PC-9 (cell line): ENCODE measurements at regions not wholly inside any gene's neighbourhood (a gene's known extent, or its start where the extent isn't known, plus 50 kb on each side); places are given as distances from the start of the nearest gene placed in this dataset.
"Not testable (repeated sequence)": the region's sequence is repeated elsewhere in the genome, so short reads cannot be mapped to it uniquely, and the experiment has no call there.

ENCODE experiments used
- BruUV-seq: library from RNA; stranded (reverse); fragments of 400-500 nt; replicated peaks from 2 replicates; lab custom pipeline; 2021; lab: Mats Ljungman, UMichigan
- CTCF ChIA-PET: fragments of 300-600 bp; sonication (Branson Sonifier 250); formaldehyde crosslinking; loops from one replicate; lab custom pipeline; 2022; ENCODE audit warnings: antibody characterized with exemption; lab: Charles Lee
- POLR2A ChIA-PET: fragments of 300-600 bp; sonication (Branson Sonifier 250); formaldehyde crosslinking; loops from one replicate; lab custom pipeline; 2022; ENCODE audit warnings: antibody characterized with exemption; ENCODE audit not compliant: unreplicated experiment; lab: Charles Lee
- DNase-seq, 2 experiments: peaks; one replicate each; pipeline versions ENCODE4 v3.0.0 to v3.0.0-alpha.2; 2015 to 2022; ENCODE audit warnings: mixed read lengths in 1 of 2
- H2AFZ ChIP-seq: fragments of 200-600 bp; sonication (generic); 2 replicates; pipeline ENCODE4 v1.8.1; 2017; ENCODE audit warnings: antibody characterized with exemption
- H3F3A ChIP-seq: fragments of 200-600 bp; sonication (generic); 2 replicates; pipeline ENCODE4 v1.8.1; 2017; ENCODE audit warnings: antibody characterized with exemption, mild to moderate bottlenecking, low read depth; ENCODE audit not compliant: insufficient read depth
- H3K27ac ChIP-seq: fragments of 200-600 bp; sonication (generic); 2 replicates; pipeline ENCODE4 v1.6.1; 2016; ENCODE audit warnings: mixed run types
- H3K27me3 ChIP-seq: fragments of 200-600 bp; sonication (generic); 2 replicates; pipeline ENCODE4 v1.6.1; 2016; ENCODE audit warnings: low read depth, mixed run types; ENCODE audit not compliant: insufficient read depth
- H3K36me3 ChIP-seq: fragments of 200-600 bp; sonication (generic); 2 replicates; pipeline ENCODE4 v1.6.1; 2016; ENCODE audit warnings: low read depth, mixed run types
- H3K4me1 ChIP-seq: fragments of 200-600 bp; sonication (generic); replicated peaks from 2 replicates; pipeline ENCODE4 v1.6.1; 2016; ENCODE audit warnings: mixed run types; ENCODE audit not compliant: insufficient read depth
- H3K4me2 ChIP-seq: fragments of 200-600 bp; sonication (generic); 2 replicates; pipeline ENCODE4 v1.6.1; 2017; ENCODE audit warnings: mixed run types
- H3K4me3 ChIP-seq: fragments of 200-600 bp; sonication (generic); 2 replicates; pipeline ENCODE4 v1.6.1; 2016; ENCODE audit warnings: mixed run types
- H3K79me2 ChIP-seq: fragments of 200-600 bp; sonication (generic); 2 replicates; pipeline ENCODE4 v1.6.1; 2017; ENCODE audit warnings: low read depth, mixed run types
- H3K9me2 ChIP-seq: fragments of 200-600 bp; sonication (generic); 2 replicates; pipeline ENCODE4 v1.8.1; 2017; ENCODE audit warnings: mild to moderate bottlenecking; ENCODE audit not compliant: insufficient read depth
- H3K9me3 ChIP-seq: fragments of 200-600 bp; sonication (generic); 2 replicates; pipeline ENCODE4 v1.8.1; 2016; ENCODE audit warnings: low read depth; ENCODE audit not compliant: insufficient read depth
- H4K20me1 ChIP-seq: fragments of 200-600 bp; sonication (generic); 2 replicates; pipeline ENCODE4 v1.8.1; 2017; ENCODE audit not compliant: insufficient read depth
- EZH2 ChIP-seq: fragments of 200-600 bp; sonication (generic); IDR thresholded peaks from 2 replicates; pipeline ENCODE4 v1.8.0; 2017; ENCODE audit warnings: antibody characterized with exemption, low read depth
- intact Hi-C: fragments of 100-400 bp; cut with micrococcal nuclease; formaldehyde crosslinking; loops from one replicate; pipeline ENCODE4 v1.10.0; 2022; ENCODE audit not compliant: unreplicated experiment
- TF ChIP-seq, protein P1 (sequence below): fragments of 200-600 bp; sonication (generic); conservative IDR thresholded peaks from 2 replicates; pipeline ENCODE4 v1.6.1; 2017; ENCODE audit warnings: mixed run types, antibody characterized with exemption, mild to moderate bottlenecking, moderate library complexity

DNA sequence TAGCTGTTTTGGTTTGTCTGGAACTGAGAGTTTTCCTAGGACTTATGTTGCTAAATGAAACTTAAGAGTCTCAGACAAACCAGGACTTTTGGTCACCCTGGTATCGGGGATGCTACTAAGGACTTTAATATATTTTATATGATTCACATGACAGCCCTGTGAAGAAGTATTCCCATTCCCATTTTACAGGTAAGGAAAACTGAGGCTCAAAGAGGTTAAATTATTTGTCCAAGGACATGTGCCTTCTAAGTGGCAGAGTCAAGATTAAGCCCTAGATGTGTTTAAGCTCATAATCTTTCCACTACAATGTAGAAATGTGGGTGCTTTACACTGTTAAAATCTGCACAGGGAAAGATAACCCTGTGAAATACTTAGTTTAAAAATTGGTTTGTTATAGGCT lies 77.7 kb upstream of the ATP5MC3 start:
- Histone ChIP-seq H4K20me1 (no peaks in the 10 kb centered on the region), H2AFZ (no peak overlapping the region), H3K4me2 (no peak overlapping the region), H3K79me2 (no peaks in the 10 kb centered on the region), H3K36me3 (no peaks in the 10 kb centered on the region), H3K9me2 (no peaks in the 10 kb centered on the region), H3K9me3 (no peaks in the 10 kb centered on the region), H3K4me3 (no peak overlapping the region), H3K27me3 (0 out of 2 replicates have a peak, but pooled peaks cover 11% of the 10 kb centered on the region), H3K4me1 (no peaks in the 10 kb centered on the region), H3K27ac (no peak overlapping the region), H3F3A (no peaks in the 10 kb centered on the region)
- TF ChIP-seq EZH2 = no peak
- TF ChIP-seq, protein P1, sequence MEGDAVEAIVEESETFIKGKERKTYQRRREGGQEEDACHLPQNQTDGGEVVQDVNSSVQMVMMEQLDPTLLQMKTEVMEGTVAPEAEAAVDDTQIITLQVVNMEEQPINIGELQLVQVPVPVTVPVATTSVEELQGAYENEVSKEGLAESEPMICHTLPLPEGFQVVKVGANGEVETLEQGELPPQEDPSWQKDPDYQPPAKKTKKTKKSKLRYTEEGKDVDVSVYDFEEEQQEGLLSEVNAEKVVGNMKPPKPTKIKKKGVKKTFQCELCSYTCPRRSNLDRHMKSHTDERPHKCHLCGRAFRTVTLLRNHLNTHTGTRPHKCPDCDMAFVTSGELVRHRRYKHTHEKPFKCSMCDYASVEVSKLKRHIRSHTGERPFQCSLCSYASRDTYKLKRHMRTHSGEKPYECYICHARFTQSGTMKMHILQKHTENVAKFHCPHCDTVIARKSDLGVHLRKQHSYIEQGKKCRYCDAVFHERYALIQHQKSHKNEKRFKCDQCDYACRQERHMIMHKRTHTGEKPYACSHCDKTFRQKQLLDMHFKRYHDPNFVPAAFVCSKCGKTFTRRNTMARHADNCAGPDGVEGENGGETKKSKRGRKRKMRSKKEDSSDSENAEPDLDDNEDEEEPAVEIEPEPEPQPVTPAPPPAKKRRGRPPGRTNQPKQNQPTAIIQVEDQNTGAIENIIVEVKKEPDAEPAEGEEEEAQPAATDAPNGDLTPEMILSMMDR = no peak
- POLR2A ChIA-PET = no interaction called here
- intact Hi-C loops = no loop called here
- no TSS peak for BruUV-seq
- DNase-seq = no peak
- CTCF ChIA-PET = interaction anchor here (0.6 kb wide), 1 partner anchor 123 kb away, joined by 15 read pairs; no protein-coding TSS in a partner anchor

DNA sequence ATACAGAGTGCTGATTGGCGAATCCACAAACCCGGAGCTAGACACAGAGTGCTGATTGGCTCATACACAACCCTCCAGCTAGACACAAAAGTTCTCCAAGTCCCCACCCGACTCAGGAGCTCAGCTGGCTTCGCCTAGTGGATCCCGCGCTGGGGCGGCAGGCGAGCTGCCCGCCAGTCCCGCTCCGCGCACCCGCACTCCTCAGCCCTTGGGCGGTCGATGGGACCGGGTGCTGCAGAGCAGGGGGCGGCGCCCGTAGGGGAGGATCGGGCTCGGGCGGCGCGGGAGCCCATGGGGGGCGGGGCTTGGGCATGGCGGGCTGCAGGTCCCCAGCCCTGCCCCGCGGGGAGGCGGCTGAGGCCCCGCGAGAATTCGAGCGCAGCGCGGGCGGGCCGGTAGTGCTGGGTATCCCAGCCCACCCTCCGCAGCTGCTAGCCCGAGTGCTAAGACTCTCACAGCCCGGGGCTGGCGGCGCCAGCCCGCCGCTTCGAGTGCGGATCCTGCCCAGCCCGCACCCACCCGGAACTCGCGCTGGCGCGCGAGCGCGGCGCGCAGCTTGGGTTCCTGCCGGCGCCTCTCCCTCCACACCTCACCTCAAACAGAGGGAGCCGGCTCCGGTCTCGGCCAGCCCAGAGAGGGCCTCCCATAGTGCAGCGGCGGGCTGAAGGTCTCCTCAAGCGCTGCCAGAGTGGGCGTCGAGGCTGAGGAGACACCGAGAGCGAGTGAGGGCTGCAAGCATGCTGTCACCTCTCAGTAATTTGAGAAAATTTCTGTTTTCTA lies 75.5 kb upstream of the ATP5MC3 start:
- no peak overlapping the region for H2AFZ ChIP-seq
- no TSS peak for BruUV-seq
- no peaks in the 10 kb centered on the region for H3K9me2 ChIP-seq
- H3F3A ChIP-seq = no peaks in the 10 kb centered on the region
- no peaks in the 10 kb centered on the region for H4K20me1 ChIP-seq
- no peaks in the 10 kb centered on the region for H3K79me2 ChIP-seq
- H3K9me3 ChIP-seq = no peaks in the 10 kb centered on the region
- DNase-seq = no peak
- no peak overlapping the region for H3K4me2 ChIP-seq
- no peaks in the 10 kb centered on the region for H3K4me1 ChIP-seq
- peaks cover 23% of the 10 kb centered on the region; the same call in 1 of the 2 replicates for H3K27me3 ChIP-seq
- H3K27ac ChIP-seq = no peak overlapping the region
- POLR2A ChIA-PET = no interaction called here
- TF ChIP-seq EZH2 = no peak
- TF ChIP-seq, protein P1 = no peak
- H3K4me3 ChIP-seq = no peak overlapping the region
- CTCF ChIA-PET = no interaction called here
- intact Hi-C loops = no loop called here
- H3K36me3 ChIP-seq = no peaks in the 10 kb centered on the region

DNA sequence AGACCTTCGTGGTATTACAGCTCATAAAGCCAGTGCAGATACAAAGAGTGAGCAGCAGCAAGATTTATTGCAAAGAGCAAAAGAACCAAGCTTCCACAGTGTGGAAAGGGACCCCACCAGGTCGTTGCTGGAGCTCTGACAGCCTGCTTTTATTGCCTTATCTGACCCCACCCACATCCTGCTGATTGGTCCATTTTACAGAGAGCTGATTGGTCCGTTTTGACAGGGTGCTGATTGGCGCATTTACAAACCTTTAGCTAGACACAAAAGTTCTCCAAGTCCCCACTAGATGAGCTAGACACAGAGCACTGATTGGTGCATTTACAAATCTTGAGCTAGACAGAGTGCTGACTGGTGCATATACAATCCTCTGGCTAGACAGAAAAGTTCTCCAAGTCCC lies 74.9 kb upstream of the ATP5MC3 start:
- H3K4me3 ChIP-seq, H4K20me1 ChIP-seq, H3K9me3 ChIP-seq, H3F3A ChIP-seq, H3K9me2 ChIP-seq, DNase-seq, H3K79me2 ChIP-seq, BruUV-seq, POLR2A ChIA-PET, H2AFZ ChIP-seq, H3K36me3 ChIP-seq, intact Hi-C loops, H3K4me1 ChIP-seq, CTCF ChIA-PET, H3K4me2 ChIP-seq, H3K27ac ChIP-seq: not testable (repeated sequence)
- peaks cover 23% of the 10 kb centered on the region; the same call in 1 of the 2 replicates for H3K27me3 ChIP-seq
